Stimulated activated CD4-positive, alpha-beta T cell treated with anti-CD3 and anti-CD28 coated beads, Interleukin-12 subunit alpha, Interleukin-12 subunit beta, amount 100 ng/mL, for 4 hours (primary cell): ENCODE measurements at regions not wholly inside any gene's neighbourhood (a gene's known extent, or its start where the extent isn't known, plus 50 kb on each side); places are given as distances from the start of the nearest gene placed in this dataset.

ENCODE experiments used
- DNase-seq: peaks from one replicate; pipeline ENCODE4 v3.0.0-alpha.2; 2020

GRCh38 chr6:14834851-14835530, 410.9 kb upstream of the JARID2 start:
- no peak for DNase-seq

DNA sequence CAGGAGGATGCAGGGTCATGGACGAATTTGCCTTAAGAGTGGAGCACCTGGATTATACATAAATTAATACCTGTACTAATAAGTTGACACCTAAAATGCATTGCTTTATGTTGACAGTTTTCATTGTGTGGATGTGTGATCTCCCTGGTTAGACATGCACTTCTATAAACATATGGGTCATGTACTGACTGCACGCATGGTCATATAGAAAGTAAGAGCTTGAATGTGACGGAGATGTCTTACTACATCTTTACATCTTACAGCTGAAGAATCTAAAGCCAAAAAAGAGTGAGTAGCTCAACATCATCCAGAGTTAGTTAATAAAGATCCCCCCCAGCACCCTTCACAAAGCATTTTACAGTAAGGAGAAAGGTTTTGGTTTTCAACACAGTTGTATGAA, 408.4 kb upstream of the JARID2 start:
- no peak for DNase-seq

DNA sequence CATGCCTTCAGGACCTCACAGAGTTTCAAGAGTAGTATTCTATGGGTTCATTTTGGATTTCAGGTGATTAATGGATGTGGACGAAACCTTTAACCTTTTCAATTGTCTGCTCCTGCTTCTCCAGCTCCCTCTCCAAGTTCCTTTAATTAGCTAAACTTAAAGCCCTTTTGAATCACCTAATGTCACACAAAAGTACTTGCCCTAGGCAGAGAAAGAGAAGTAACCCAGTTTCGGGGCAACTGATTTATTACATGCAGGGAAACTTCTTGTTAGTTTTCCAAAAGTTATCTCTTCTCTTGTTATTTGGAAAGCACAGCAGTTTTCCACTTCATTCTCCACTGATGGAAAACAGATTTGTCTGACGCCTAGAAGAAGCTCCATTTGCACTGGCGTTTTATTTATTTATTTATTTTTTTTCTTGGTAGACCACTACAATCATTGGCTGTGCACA, 407.7 kb upstream of the JARID2 start:
- no peak for DNase-seq

DNA sequence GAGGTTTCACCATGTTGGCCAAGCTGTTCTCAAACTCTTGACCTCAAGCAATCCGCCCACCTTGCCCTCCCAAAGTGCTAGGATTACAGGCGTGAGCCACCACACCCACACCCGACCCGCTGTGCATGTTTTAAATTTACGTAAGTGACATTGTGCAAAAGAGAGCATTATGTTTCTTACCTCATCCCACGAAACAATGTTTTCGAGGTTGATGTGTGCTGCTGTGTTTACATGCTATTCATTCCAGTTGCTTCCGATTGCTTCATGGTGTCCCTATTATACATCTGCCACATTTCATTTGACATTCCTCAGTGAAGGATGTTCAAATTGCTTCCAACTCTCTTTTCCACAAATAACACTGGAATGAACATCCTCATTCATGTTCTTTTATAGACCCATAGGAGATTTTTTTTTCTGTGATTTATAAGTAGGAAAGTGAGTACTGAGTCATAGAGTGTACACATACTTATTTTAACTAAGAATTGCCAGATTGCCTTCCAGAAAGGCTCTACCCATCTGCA, 403.9 kb upstream of the JARID2 start:
- DNase-seq: no peak

DNA sequence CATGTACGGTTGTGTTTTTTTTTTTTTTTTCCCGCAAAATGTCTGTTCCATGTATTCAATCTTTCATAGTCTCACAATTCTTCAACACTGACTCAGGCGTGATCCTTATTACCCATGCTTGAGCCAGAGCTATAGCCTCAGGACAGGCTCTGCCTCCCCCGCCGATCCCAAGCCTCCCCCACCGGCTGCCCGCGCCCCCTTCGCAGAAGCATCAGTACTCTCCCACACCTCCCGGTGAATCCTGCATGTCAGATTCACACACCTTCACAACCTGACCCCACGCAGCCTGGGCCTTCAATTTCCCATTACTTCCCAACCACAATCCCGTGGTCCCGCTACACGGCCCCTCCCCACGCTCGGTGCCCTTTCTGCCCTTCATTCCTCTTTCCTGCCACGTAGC, 401.5 kb upstream of the JARID2 start:
- DNase-seq: no peak

- DNase-seq: no peak
Measured at GRCh38 chr6:14848019-14848418, 397.9 kb upstream of the JARID2 start.

DNA sequence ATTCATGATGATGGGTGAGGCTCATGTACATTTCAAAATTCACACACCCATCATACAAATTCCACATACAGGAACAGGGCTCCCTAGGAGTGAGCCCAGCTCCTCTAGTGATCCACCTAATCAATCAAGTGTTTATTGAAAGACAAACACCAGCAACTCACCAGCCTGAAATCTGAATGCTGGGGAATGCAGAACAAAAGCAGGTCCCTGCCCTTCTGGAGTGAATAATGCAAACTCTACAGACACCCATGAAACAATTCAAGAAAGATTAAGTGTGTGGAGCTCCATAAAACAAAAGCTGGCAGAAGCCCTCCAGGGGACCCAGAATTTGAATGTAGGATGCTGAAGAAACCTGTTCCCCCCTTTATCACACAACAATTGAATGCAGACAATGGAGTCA, 396.7 kb upstream of the JARID2 start:
- no peak for DNase-seq

- no peak for DNase-seq
Measured at GRCh38 chr6:14851281-14851680, 394.6 kb upstream of the JARID2 start.

DNA sequence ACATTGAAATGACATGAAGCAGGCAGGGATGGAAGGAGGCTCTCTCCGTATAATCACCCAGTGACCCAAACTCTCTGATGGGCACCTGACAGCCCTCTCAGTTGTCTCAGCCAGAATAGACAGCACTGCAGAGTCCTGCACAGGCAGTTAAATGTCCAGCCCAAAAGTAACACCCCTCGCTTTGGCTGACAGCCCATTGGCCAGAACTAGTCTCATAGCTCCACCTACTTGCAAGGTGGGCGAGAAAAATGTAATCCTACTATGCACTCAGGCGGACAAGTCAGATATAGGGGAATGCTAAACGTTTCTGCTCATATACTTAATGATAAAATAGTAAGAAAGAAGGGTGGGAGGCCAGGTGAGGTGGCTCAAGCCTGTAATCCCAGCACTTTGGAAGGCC, 393.5 kb upstream of the JARID2 start:
- no peak for DNase-seq

GRCh38 chr6:14856177-14856576, 389.7 kb upstream of the JARID2 start:
- DNase-seq: no peak

DNA sequence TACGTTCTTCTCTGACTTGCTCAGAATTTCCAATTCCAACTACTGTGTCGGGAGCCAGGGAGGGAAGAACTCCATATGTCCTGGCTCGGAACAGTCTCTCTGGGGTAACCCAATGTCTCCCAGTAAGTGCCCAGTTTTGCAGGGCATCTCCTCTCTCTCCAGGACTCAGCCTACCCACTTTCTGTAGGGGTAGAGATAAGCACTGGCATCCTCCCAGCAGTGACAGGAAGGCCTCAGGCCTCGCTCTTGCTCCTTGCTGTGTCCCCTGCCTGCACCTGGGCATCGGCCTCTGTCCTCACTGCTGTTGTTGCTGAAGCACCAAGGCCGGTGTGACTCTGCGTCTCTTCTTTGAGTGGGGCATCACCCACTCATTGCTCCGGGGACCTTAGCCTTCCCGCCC, 388.9 kb upstream of the JARID2 start:
- DNase-seq: no peak

DNA sequence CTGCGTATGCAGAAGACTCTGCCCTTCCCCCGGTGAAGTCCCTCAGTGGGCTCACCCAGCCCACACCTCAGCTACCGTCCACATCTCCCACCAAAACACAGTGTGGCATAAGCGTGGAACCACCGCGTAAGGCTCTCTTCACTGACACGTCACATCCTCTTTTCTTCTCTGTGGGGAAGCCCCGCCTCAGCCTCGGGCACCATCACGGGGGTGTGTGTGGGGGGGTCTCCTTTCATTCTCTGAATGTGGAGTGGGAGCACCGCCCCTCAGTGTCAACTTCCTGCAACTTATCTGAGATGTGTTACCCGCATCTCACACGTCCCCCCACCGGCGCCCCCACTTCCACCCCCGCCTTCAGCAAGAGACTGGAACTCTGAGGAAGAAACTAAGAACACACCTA, 388.4 kb upstream of the JARID2 start:
- DNase-seq: peak; percentile 67

GRCh38 chr6:14858808-14859207, 387.1 kb upstream of the JARID2 start:
- no peak for DNase-seq

DNA sequence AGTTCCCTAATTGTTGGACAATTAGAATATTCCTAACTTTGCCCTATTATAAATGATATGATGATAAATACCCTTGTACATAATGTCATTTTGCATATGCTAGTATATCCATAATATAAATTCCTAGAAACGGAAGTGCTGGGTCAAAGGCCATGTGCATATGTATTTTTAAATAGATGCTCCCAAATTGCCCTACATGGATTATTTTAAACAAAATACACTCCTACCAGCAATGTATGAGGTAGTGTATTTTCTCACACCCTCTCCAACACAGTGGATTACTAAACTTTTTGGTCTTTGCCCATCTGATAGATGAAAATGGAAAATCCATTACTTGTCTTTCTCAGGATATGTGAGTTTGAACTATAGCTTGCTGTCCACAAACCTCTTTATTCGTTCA, 385.1 kb upstream of the JARID2 start:
- no peak for DNase-seq

DNA sequence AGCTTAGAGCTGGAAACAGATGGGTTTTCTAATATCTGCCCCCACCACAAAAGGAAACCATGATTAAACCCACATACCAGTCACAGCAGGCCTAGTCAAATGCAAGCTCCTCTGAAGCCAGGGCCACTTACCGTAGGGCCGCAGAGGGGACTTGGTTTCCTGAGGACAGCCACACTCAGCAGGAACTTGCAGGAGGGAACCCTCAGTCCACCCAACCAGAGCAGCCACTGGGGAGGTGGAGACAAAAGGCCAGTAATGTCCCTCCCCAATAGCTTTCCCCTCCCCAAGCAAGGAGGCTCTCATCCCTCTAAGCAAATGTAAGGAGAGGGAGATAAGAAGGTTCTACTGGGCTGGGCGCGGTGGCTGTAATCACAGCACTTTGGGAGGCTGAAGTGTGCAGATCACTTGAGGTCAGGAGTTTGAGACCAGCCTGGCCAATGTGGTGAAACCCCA, 384.4 kb upstream of the JARID2 start:
- no peak for DNase-seq

DNA sequence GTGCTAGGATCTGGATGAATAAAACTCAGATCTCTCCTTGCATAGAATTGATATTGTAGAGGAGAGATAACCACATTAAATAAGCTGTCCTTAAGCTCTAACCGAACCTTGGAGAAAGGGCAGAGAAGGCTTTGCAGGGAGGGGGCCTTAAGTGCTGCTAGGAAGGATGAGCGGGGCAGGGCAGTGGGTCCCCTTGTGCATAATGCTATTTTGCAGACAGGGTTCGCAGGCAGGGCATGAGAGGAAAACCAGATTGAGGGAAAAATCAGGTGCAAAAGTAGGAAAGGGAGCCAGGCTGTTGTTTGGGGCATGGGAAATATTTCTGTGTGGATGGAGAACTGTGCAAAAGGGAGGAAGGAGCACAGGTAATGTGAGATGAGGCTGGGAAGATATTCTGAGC, 383.0 kb upstream of the JARID2 start:
- no peak for DNase-seq

- DNase-seq: no peak
Measured at GRCh38 chr6:14863902-14864850, 381.7 kb upstream of the JARID2 start.

- DNase-seq: no peak
Measured at GRCh38 chr6:14865531-14866100, 380.3 kb upstream of the JARID2 start.

GRCh38 chr6:14867802-14868201, 378.1 kb upstream of the JARID2 start:
- DNase-seq: no peak

DNA sequence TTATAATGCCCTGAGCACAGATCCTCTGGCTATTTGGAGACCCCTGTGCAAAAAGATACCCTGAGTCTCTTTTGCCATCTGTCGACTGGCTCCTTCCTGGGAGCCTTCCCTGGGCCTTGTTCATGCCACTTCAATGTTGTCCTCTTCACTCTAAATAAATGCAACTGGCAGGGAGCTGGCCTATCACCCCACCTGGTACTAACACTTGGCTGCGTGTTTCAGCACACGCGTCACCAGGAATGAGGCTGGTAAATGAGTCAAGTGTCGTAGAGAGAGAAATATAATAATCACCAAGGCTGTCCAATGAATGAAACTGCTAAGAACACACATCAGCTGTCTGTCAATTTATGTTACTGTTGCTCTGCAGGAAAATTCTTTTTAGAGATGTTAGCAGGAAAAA, 374.6 kb upstream of the JARID2 start:
- DNase-seq: no peak

DNA sequence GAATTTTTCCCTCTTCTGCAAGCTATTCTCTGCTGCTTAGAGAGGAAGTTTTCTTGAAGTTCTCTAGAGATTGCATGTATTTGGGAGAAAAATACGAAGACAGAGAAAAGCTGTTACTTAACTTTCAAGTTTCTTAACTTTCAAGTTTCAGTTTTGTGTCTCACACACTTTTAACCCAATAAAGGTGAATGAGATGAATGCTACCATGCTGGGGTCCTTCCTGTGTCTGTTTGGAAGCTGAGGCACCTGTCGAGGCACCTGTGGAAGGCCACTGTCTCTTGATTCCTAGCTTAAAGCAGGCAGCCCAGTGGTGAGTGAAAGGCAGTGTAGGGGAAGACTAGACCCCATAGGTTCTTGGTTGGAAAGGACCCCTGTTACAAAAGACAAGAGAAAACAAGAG, 372.8 kb upstream of the JARID2 start:
- DNase-seq: no peak

DNA sequence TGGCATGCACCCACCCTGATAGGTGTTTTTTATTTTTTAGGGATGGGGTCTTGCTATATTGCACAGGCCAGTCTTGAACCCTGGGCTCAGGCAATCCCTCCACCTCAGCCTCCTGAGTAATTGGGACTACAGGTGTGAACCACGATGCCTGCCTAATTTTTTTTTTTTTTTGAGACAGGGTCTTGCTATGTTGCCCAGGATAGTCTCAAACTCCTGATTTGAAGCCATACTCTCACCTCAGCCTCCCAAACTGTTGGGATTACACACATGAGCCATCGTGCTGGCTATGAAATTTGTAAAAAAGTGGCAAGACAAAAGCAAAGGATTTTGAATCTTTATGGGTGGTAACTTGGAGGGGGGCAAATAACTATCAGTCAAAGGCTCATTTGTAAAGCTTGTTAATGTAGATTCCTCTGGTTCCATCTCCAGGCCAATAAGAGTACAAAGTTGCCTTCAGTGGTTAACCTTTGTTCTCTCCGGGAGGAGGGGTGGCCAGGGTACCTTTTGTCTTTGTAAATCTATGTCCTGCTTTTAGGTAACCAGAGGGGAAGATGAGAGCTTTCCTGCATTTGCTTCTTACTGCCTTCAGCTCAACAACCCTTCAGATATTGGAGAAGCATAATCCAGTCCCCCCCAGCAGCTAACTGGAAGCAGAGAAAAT, 372.0 kb upstream of the JARID2 start:
- no peak for DNase-seq

- no peak for DNase-seq
Measured at GRCh38 chr6:14874975-14875480, 370.8 kb upstream of the JARID2 start.
